ENCODE measurements at regions not wholly inside any gene's neighbourhood (a gene's known extent, or its start where the extent isn't known, plus 50 kb on each side); places are given as distances from the start of the nearest gene placed in this dataset.

DNA sequence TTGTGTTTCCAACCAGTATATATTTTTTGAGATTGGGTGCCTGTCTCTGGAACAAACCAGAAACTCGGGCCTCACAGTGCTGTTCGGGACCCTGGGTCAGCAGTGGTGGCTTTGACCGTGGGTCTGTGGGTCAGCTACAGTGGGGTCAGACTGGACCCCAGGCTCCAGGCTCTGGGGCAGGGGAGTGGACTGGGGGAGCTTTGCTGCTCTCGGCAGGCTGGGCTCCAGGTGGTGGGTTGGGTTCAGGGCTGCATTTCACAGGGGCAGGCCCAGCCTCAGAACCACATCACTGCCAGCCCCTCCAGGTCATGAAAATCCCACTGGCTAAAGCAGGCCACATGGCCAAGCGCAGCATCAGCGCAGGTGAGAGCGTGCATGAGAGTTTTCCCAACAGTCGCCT lies 1279.3 kb downstream of the BRD1 start:
- no peak for TF ChIP-seq GATA3 (IDR thresholded peaks at IDR 0.05; ENCODE audit: low read depth, low read length)
- no peak for TF ChIP-seq GATA2 (IDR thresholded peaks at IDR 0.05; ENCODE audit: low read depth, low read length)
